ENCODE measurements at regions not wholly inside any gene's neighbourhood (a gene's known extent, or its start where the extent isn't known, plus 50 kb on each side); places are given as distances from the start of the nearest gene placed in this dataset.

GRCh38 chr14:98444077-98444476 is 827.9 kb downstream of the BCL11B start:
- 61 to 72% (median 62%) methylated on average over 2 of the region's 2 CpGs for WGBS, 3 donors
- H3K9me3 ChIP-seq (ENCODE audit: control insufficient read depth in 2 of 2, insufficient read depth in 1 of 2, low read depth in 1 of 2, low read length in 1 of 2): no peaks in the 10 kb centered on the region
- no peak for FAIRE-seq
- no peak for DNase-seq
- H3K4me1 ChIP-seq (ENCODE audit: control insufficient read depth in 3 of 3, insufficient read depth in 2 of 3, low read depth in 1 of 3, low read length in 2 of 3): no peaks in the 10 kb centered on the region
- H3K27ac ChIP-seq (ENCODE audit: low read depth in 1 of 3, low read length in 2 of 3): no peak overlapping the region
- no peak overlapping the region for H3K4me3 ChIP-seq (ENCODE audit: low read depth in 1 of 3, low read length in 3 of 3)
- H3K27me3 ChIP-seq (ENCODE audit: control insufficient read depth in 3 of 3, insufficient read depth in 3 of 3, low read length in 3 of 3): no peaks in the 10 kb centered on the region
- no peaks in the 10 kb centered on the region for H3K36me3 ChIP-seq (ENCODE audit: control insufficient read depth in 3 of 3, insufficient read depth in 2 of 3, low read depth in 1 of 3, low read length in 3 of 3)

GRCh38 chr14:98445718-98446117 is 826.3 kb downstream of the BCL11B start:
- H3K27ac ChIP-seq (ENCODE audit: low read depth in 1 of 3, low read length in 2 of 3): no peak overlapping the region
- H3K9me3 ChIP-seq (ENCODE audit: control insufficient read depth in 2 of 2, insufficient read depth in 1 of 2, low read depth in 1 of 2, low read length in 1 of 2): no peaks in the 10 kb centered on the region
- WGBS, 3 donors: 39 to 65% (median 60%) methylated on average over 2 of the region's 2 CpGs
- DNase-seq: no peak
- FAIRE-seq: no peak
- no peaks in the 10 kb centered on the region for H3K27me3 ChIP-seq (ENCODE audit: control insufficient read depth in 3 of 3, insufficient read depth in 3 of 3, low read length in 3 of 3)
- H3K4me1 ChIP-seq (ENCODE audit: control insufficient read depth in 3 of 3, insufficient read depth in 2 of 3, low read depth in 1 of 3, low read length in 2 of 3): no peaks in the 10 kb centered on the region
- H3K36me3 ChIP-seq (ENCODE audit: control insufficient read depth in 3 of 3, insufficient read depth in 2 of 3, low read depth in 1 of 3, low read length in 3 of 3): no peaks in the 10 kb centered on the region
- H3K4me3 ChIP-seq (ENCODE audit: low read depth in 1 of 3, low read length in 3 of 3): no peak overlapping the region

GRCh38 chr14:98446508-98446907 is 825.5 kb downstream of the BCL11B start:
- WGBS, 3 donors: 69 to 77% (median 72%) methylated on average over 2 to 3 of the region's 3 CpGs
- Histone ChIP-seq H3K9me3 (ENCODE audit: control insufficient read depth in 2 of 2, insufficient read depth in 1 of 2, low read depth in 1 of 2, low read length in 1 of 2) (no peaks in the 10 kb centered on the region), H3K36me3 (ENCODE audit: control insufficient read depth in 3 of 3, insufficient read depth in 2 of 3, low read depth in 1 of 3, low read length in 3 of 3) (no peaks in the 10 kb centered on the region), H3K4me3 (ENCODE audit: low read depth in 1 of 3, low read length in 3 of 3) (no peak overlapping the region), H3K27me3 (ENCODE audit: control insufficient read depth in 3 of 3, insufficient read depth in 3 of 3, low read length in 3 of 3) (no peaks in the 10 kb centered on the region), H3K4me1 (ENCODE audit: control insufficient read depth in 3 of 3, insufficient read depth in 2 of 3, low read depth in 1 of 3, low read length in 2 of 3) (no peaks in the 10 kb centered on the region), H3K27ac (ENCODE audit: low read depth in 1 of 3, low read length in 2 of 3) (no peak overlapping the region)
- FAIRE-seq: no peak
- no peak for DNase-seq

- DNase-seq (no peak), FAIRE-seq (no peak)
- Histone ChIP-seq H3K27ac (ENCODE audit: low read depth in 1 of 3, low read length in 2 of 3) (no peak overlapping the region), H3K9me3 (ENCODE audit: control insufficient read depth in 2 of 2, insufficient read depth in 1 of 2, low read depth in 1 of 2, low read length in 1 of 2) (peaks cover 0 to 3% of the 10 kb centered on the region in 2 donors), H3K27me3 (ENCODE audit: control insufficient read depth in 3 of 3, insufficient read depth in 3 of 3, low read length in 3 of 3) (no peaks in the 10 kb centered on the region), H3K4me3 (ENCODE audit: low read depth in 1 of 3, low read length in 3 of 3) (no peak overlapping the region), H3K36me3 (ENCODE audit: control insufficient read depth in 3 of 3, insufficient read depth in 2 of 3, low read depth in 1 of 3, low read length in 3 of 3) (no peaks in the 10 kb centered on the region), H3K4me1 (ENCODE audit: control insufficient read depth in 3 of 3, insufficient read depth in 2 of 3, low read depth in 1 of 3, low read length in 2 of 3) (no peaks in the 10 kb centered on the region)
- WGBS, 3 donors: 85 to 90% (median 86%) methylated on average over 6 of the region's 6 CpGs
Measured at GRCh38 chr14:98456231-98456630, 815.8 kb downstream of the BCL11B start.

GRCh38 chr14:98458702-98459101 is 813.3 kb downstream of the BCL11B start:
- no peaks in the 10 kb centered on the region for H3K27me3 ChIP-seq (ENCODE audit: control insufficient read depth in 3 of 3, insufficient read depth in 3 of 3, low read length in 3 of 3)
- no peak overlapping the region for H3K4me3 ChIP-seq (ENCODE audit: low read depth in 1 of 3, low read length in 3 of 3)
- H3K36me3 ChIP-seq (ENCODE audit: control insufficient read depth in 3 of 3, insufficient read depth in 2 of 3, low read depth in 1 of 3, low read length in 3 of 3): no peaks in the 10 kb centered on the region
- DNase-seq (no peak), FAIRE-seq (no peak)
- no peaks in the 10 kb centered on the region for H3K4me1 ChIP-seq (ENCODE audit: control insufficient read depth in 3 of 3, insufficient read depth in 2 of 3, low read depth in 1 of 3, low read length in 2 of 3)
- peaks cover 0 to 4% of the 10 kb centered on the region in 2 donors for H3K9me3 ChIP-seq (ENCODE audit: control insufficient read depth in 2 of 2, insufficient read depth in 1 of 2, low read depth in 1 of 2, low read length in 1 of 2)
- no peak overlapping the region for H3K27ac ChIP-seq (ENCODE audit: low read depth in 1 of 3, low read length in 2 of 3)

- Histone ChIP-seq H3K27me3 (ENCODE audit: control insufficient read depth in 3 of 3, insufficient read depth in 3 of 3, low read length in 3 of 3) (no peaks in the 10 kb centered on the region), H3K9me3 (ENCODE audit: control insufficient read depth in 2 of 2, insufficient read depth in 1 of 2, low read depth in 1 of 2, low read length in 1 of 2) (peaks cover 0 to 2% of the 10 kb centered on the region in 2 donors), H3K4me3 (ENCODE audit: low read depth in 1 of 3, low read length in 3 of 3) (no peak overlapping the region), H3K27ac (ENCODE audit: low read depth in 1 of 3, low read length in 2 of 3) (no peak overlapping the region), H3K36me3 (ENCODE audit: control insufficient read depth in 3 of 3, insufficient read depth in 2 of 3, low read depth in 1 of 3, low read length in 3 of 3) (no peaks in the 10 kb centered on the region), H3K4me1 (ENCODE audit: control insufficient read depth in 3 of 3, insufficient read depth in 2 of 3, low read depth in 1 of 3, low read length in 2 of 3) (no peaks in the 10 kb centered on the region)
- DNase-seq: no peak
- 65 to 71% (median 67%) methylated on average over 7 of the region's 7 CpGs for WGBS, 3 donors
- no peak for FAIRE-seq
Measured at GRCh38 chr14:98462908-98463307, 809.1 kb downstream of the BCL11B start.

- Histone ChIP-seq H3K9me3 (ENCODE audit: control insufficient read depth in 2 of 2, insufficient read depth in 1 of 2, low read depth in 1 of 2, low read length in 1 of 2) (no peaks in the 10 kb centered on the region), H3K27ac (ENCODE audit: low read depth in 1 of 3, low read length in 2 of 3) (no peak overlapping the region), H3K27me3 (ENCODE audit: control insufficient read depth in 3 of 3, insufficient read depth in 3 of 3, low read length in 3 of 3) (no peaks in the 10 kb centered on the region), H3K36me3 (ENCODE audit: control insufficient read depth in 3 of 3, insufficient read depth in 2 of 3, low read depth in 1 of 3, low read length in 3 of 3) (no peaks in the 10 kb centered on the region), H3K4me1 (ENCODE audit: control insufficient read depth in 3 of 3, insufficient read depth in 2 of 3, low read depth in 1 of 3, low read length in 2 of 3) (no peaks in the 10 kb centered on the region), H3K4me3 (ENCODE audit: low read depth in 1 of 3, low read length in 3 of 3) (no peak overlapping the region)
- 61 to 74% (median 71%) methylated on average over 7 of the region's 7 CpGs for WGBS, 3 donors
- DNase-seq (no peak), FAIRE-seq (no peak)
Measured at GRCh38 chr14:98466807-98467206, 805.2 kb downstream of the BCL11B start.

- H3K27ac ChIP-seq (ENCODE audit: low read depth in 1 of 3, low read length in 2 of 3): no peak overlapping the region
- H3K27me3 ChIP-seq (ENCODE audit: control insufficient read depth in 3 of 3, insufficient read depth in 3 of 3, low read length in 3 of 3): no peaks in the 10 kb centered on the region
- H3K4me1 ChIP-seq (ENCODE audit: control insufficient read depth in 3 of 3, insufficient read depth in 2 of 3, low read depth in 1 of 3, low read length in 2 of 3): no peaks in the 10 kb centered on the region
- H3K4me3 ChIP-seq (ENCODE audit: low read depth in 1 of 3, low read length in 3 of 3): no peak overlapping the region
- H3K9me3 ChIP-seq (ENCODE audit: control insufficient read depth in 2 of 2, insufficient read depth in 1 of 2, low read depth in 1 of 2, low read length in 1 of 2): no peaks in the 10 kb centered on the region
- FAIRE-seq (no peak), DNase-seq (no peak)
- 39 to 74% (median 51%) methylated on average over 4 of the region's 4 CpGs for WGBS, 3 donors
- no peaks in the 10 kb centered on the region for H3K36me3 ChIP-seq (ENCODE audit: control insufficient read depth in 3 of 3, insufficient read depth in 2 of 3, low read depth in 1 of 3, low read length in 3 of 3)
Measured at GRCh38 chr14:98470663-98471062, 801.3 kb downstream of the BCL11B start.

- WGBS, 3 donors: 80 to 87% (median 85%) methylated on average over 2 of the region's 2 CpGs
- no peak overlapping the region for H3K4me3 ChIP-seq (ENCODE audit: low read depth in 1 of 3, low read length in 3 of 3)
- DNase-seq (no peak), FAIRE-seq (no peak)
- no peak overlapping the region for H3K27ac ChIP-seq (ENCODE audit: low read depth in 1 of 3, low read length in 2 of 3)
- no peaks in the 10 kb centered on the region for H3K27me3 ChIP-seq (ENCODE audit: control insufficient read depth in 3 of 3, insufficient read depth in 3 of 3, low read length in 3 of 3)
- no peaks in the 10 kb centered on the region for H3K36me3 ChIP-seq (ENCODE audit: control insufficient read depth in 3 of 3, insufficient read depth in 2 of 3, low read depth in 1 of 3, low read length in 3 of 3)
- H3K4me1 ChIP-seq (ENCODE audit: control insufficient read depth in 3 of 3, insufficient read depth in 2 of 3, low read depth in 1 of 3, low read length in 2 of 3): no peaks in the 10 kb centered on the region
- H3K9me3 ChIP-seq (ENCODE audit: control insufficient read depth in 2 of 2, insufficient read depth in 1 of 2, low read depth in 1 of 2, low read length in 1 of 2): no peaks in the 10 kb centered on the region
Measured at GRCh38 chr14:98474900-98475299, 797.1 kb downstream of the BCL11B start.
